ENCODE measurements at regions not wholly inside any gene's neighbourhood (a gene's known extent, or its start where the extent isn't known, plus 50 kb on each side); places are given as distances from the start of the nearest gene placed in this dataset.
A peak's percentile ranks its signal among the peaks of the same experiment; 100 is the strongest.

- DNase-seq (ENCODE audit: extremely low spot score in 2 of 2), result no peak
- no peaks in the 10 kb centered on the region for H3K9me3 ChIP-seq
- no peaks in the 10 kb centered on the region for H3K36me3 ChIP-seq
- no peaks in the 10 kb centered on the region for H3K4me1 ChIP-seq
- intact Hi-C loops (cut with DNase I), result no loop called here
- no peak overlapping the region for H3K4me3 ChIP-seq
- H3K27ac ChIP-seq, result no peak overlapping the region
- TF ChIP-seq, protein P1, sequence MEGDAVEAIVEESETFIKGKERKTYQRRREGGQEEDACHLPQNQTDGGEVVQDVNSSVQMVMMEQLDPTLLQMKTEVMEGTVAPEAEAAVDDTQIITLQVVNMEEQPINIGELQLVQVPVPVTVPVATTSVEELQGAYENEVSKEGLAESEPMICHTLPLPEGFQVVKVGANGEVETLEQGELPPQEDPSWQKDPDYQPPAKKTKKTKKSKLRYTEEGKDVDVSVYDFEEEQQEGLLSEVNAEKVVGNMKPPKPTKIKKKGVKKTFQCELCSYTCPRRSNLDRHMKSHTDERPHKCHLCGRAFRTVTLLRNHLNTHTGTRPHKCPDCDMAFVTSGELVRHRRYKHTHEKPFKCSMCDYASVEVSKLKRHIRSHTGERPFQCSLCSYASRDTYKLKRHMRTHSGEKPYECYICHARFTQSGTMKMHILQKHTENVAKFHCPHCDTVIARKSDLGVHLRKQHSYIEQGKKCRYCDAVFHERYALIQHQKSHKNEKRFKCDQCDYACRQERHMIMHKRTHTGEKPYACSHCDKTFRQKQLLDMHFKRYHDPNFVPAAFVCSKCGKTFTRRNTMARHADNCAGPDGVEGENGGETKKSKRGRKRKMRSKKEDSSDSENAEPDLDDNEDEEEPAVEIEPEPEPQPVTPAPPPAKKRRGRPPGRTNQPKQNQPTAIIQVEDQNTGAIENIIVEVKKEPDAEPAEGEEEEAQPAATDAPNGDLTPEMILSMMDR (IDR thresholded peaks at IDR 0.05), result no peak
- no peak for TF ChIP-seq POLR2AphosphoS5 (IDR thresholded peaks at IDR 0.05; ENCODE audit: insufficient read depth in 1 of 2, low read depth in 1 of 2)
- no peak for TF ChIP-seq POLR2A (IDR thresholded peaks at IDR 0.05)
- H3K27me3 ChIP-seq, result no peaks in the 10 kb centered on the region
Measured at GRCh38 chr3:132245552-132246142, 71.6 kb upstream of the ACP3 start.

DNA sequence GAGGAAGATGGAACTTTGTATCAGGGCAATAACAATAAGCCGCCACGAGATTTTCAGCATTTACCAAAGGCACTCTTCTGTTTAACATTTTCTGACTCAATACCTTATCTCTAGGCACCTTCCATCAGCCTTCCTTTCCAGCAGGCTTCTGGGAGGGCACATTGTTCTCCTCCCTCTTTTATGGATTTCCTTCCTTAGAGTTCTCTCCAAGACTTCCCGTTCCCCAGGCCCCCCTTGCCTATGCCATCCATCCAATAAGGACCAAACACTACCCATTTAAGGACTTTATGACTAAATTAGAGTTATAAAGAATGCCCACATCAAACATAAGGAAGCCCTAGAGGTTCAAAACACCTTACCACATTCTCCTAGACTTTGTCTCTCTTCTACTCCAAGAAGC lies 71.0 kb upstream of the ACP3 start:
- no peak for DNase-seq (ENCODE audit: extremely low spot score in 2 of 2)
- intact Hi-C loops (cut with DNase I), result no loop called here
- no peak overlapping the region for H3K27ac ChIP-seq
- no peaks in the 10 kb centered on the region for H3K9me3 ChIP-seq
- H3K4me1 ChIP-seq, result no peaks in the 10 kb centered on the region
- H3K27me3 ChIP-seq, result no peaks in the 10 kb centered on the region
- no peak for TF ChIP-seq POLR2AphosphoS5 (IDR thresholded peaks at IDR 0.05; ENCODE audit: insufficient read depth in 1 of 2, low read depth in 1 of 2)
- no peak for TF ChIP-seq POLR2A (IDR thresholded peaks at IDR 0.05)
- TF ChIP-seq, protein P1 (IDR thresholded peaks at IDR 0.05), result no peak
- no peaks in the 10 kb centered on the region for H3K36me3 ChIP-seq
- no peak overlapping the region for H3K4me3 ChIP-seq

DNA sequence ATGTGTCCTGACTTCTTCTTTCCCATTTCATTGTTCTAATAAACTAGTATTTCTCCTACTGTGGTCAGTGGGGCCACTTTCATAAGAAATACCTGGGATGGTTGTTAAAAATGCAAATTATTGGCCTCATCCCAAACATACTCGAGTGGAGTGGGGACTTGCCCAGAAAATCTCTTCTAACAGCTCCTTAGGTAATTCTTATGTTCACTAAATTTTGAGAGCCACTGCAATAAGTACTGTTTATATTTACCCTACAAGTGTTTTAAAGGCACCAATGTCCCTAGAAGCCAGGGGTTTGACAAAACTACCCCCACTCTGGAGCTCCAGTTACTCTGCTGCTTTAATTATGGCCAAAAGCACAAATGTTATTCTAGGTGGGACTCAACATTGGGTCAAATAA lies 70.0 kb upstream of the ACP3 start:
- Histone ChIP-seq H3K27me3 (no peaks in the 10 kb centered on the region), H3K4me1 (no peaks in the 10 kb centered on the region), H3K9me3 (no peaks in the 10 kb centered on the region), H3K27ac (no peak overlapping the region), H3K36me3 (no peaks in the 10 kb centered on the region), H3K4me3 (no peak overlapping the region)
- TF ChIP-seq POLR2A (IDR thresholded peaks at IDR 0.05), result no peak
- no peak for TF ChIP-seq POLR2AphosphoS5 (IDR thresholded peaks at IDR 0.05; ENCODE audit: insufficient read depth in 1 of 2, low read depth in 1 of 2)
- intact Hi-C loops (cut with DNase I), result no loop called here
- no peak for DNase-seq (ENCODE audit: extremely low spot score in 2 of 2)

GRCh38 chr3:132248490-132248889 lies 68.7 kb upstream of the ACP3 start:
- Histone ChIP-seq H3K9me3 (no peaks in the 10 kb centered on the region), H3K36me3 (no peaks in the 10 kb centered on the region), H3K4me3 (no peak overlapping the region), H3K27me3 (no peaks in the 10 kb centered on the region), H3K27ac (no peak overlapping the region), H3K4me1 (no peaks in the 10 kb centered on the region)
- DNase-seq (ENCODE audit: extremely low spot score in 2 of 2), result no peak
- TF ChIP-seq POLR2A (IDR thresholded peaks at IDR 0.05) (no peak), POLR2AphosphoS5 (IDR thresholded peaks at IDR 0.05; ENCODE audit: insufficient read depth in 1 of 2, low read depth in 1 of 2) (no peak)
- TF ChIP-seq, protein P1 (IDR thresholded peaks at IDR 0.05), result no peak
- intact Hi-C loops (cut with DNase I), result no loop called here

DNA sequence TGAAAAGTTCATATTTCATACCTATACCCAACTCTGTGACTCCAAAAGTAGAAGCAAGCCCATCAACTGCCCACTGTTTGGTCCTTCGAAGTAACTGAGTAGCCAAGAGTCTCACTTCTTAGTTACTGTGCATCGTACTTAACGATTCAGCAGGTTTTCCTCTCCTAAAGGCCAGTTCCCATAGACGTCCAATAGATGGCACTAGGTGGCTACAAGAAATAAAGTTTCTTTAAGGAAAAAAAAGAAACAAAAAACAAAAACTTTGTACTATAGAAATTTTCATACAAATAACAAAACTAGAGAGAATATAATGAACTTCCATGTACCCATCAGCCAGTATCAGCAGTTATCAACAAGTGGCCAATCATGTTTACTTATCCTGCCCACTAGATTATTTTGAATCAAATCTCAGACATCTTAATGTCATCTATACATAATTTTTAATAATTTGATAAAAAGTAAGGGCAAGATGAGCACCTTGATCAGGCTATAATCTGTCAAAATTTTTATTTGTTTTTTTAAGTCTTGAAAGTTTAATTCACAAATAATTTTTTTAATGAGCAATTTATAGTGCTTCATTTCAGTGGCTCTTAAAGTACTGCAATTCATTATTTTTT lies 63.8 kb upstream of the ACP3 start:
- TF ChIP-seq, protein P1 (IDR thresholded peaks at IDR 0.05), result peak in 2 of 3 experiments; percentile 49 to 57
- TF ChIP-seq POLR2A (IDR thresholded peaks at IDR 0.05), result no peak
- no peak for DNase-seq (ENCODE audit: extremely low spot score in 2 of 2)
- Histone ChIP-seq H3K27me3 (no peaks in the 10 kb centered on the region), H3K27ac (no peak overlapping the region), H3K9me3 (no peaks in the 10 kb centered on the region), H3K4me1 (no peaks in the 10 kb centered on the region), H3K36me3 (no peaks in the 10 kb centered on the region), H3K4me3 (no peak overlapping the region)
- intact Hi-C loops (cut with DNase I), result loop anchor here (10.0 kb wide), 1 partner anchor 91 kb away; no protein-coding TSS in a partner anchor
